A673 (cell line): ENCODE measurements at regions not wholly inside any gene's neighbourhood (a gene's known extent, or its start where the extent isn't known, plus 50 kb on each side); places are given as distances from the start of the nearest gene placed in this dataset.

Source experiments
- CTCF ChIP-seq: fragments of 300-800, 200-600 bp; sonication (generic); conservative IDR thresholded peaks from 2 replicates; pipeline ENCODE4 v1.5.1; 2017; ENCODE audit warnings: low read depth, mild to moderate bottlenecking, antibody characterized with exemption, low read length, moderate library complexity, mixed read lengths
- EZH2 ChIP-seq: fragments of 200-600 bp; sonication (generic); IDR thresholded peaks from 2 replicates; pipeline ENCODE4 v1.6.1; 2017; ENCODE audit warnings: borderline replicate concordance, low read depth, mild to moderate bottlenecking, mixed read lengths, antibody characterized with exemption, low read length; ENCODE audit not compliant: poor library complexity, severe bottlenecking

DNA sequence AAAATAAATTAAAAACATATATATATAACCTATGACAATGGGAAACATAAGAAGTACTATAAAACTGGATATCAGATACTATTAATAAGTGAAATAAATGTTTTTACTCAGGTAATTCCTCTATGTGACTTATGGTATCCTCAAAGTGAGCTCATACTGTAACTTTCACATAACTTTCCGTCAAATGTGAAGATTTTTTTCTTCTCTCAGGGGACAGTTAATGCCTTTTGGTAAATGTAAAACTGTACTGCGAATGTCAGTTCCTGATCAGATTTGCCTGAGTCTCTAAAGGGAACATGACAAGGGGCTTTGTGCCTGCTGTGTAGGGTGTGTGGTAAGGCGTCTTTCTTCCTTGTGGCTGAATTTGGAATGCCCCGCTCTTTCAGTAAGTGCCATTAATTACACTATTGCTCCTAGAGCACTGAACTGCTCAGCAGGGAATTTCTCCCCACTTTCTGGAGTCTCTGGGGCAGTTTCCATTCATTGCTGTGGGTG is 271.8 kb downstream of the PRL start:
- TF ChIP-seq CTCF = no peak
- TF ChIP-seq EZH2 = no peak
